22Rv1 (cell line): ENCODE measurements at regions not wholly inside any gene's neighbourhood (a gene's known extent, or its start where the extent isn't known, plus 50 kb on each side); places are given as distances from the start of the nearest gene placed in this dataset.

ENCODE experiments used
- H3K27ac ChIP-seq: fragments of 450-650 bp; 2 replicates; pipeline ENCODE4 v1.5.1; 2017
- ZFX ChIP-seq: fragments of 450-650 bp; IDR thresholded peaks from 2 replicates; pipeline ENCODE4 v1.6.1; 2017; ENCODE audit warnings: antibody characterized with exemption, borderline replicate concordance
- TF ChIP-seq, protein P1 (sequence below): fragments of 450-650 bp; IDR thresholded peaks from 2 replicates; pipeline ENCODE4 v1.5.1; 2017; ENCODE audit warnings: mild to moderate bottlenecking

DNA sequence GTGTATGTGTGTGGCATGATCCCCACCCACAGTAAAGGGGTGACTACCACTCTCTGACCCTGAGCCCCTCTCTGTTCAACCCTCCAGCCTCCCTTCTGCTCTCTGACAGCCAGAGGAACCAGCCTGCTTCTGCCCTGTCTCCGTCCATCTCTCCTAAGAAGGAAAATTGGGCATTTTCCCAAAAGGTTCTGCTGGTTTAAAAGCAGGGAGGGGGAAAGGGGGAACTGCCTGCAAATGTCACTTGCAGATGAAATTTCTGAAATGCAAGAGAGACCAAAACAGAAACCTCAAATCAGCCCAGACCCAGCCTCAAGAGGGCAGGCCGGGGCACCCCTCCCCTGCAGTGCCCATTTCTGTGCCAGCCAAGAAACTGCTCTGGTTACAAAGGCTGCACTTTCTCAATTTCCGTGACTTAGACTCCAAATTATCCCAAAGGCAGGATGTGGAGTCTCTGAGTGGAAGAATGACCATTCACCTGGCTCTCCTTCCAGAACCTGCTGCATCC is 197.9 kb downstream of the RBFOX3 start:
- no peak overlapping the region for H3K27ac ChIP-seq

DNA sequence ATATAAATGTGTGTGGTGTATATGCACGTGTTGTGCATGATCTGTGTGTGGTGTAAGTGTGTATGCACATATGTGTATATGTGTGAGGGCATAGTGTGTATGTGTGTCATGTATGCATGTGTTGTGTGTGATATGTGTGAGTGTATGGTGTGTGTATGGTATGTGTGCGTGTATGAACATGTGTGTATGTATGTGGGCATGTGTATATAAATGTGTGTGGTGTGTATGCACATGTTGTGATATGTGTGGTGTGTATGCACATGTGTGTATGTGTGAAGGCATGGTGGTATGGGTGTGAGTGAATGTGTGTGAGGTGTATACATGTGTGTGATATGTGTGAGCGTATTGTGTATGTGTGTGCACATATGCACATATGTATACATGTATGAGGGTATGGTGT is 198.7 kb downstream of the RBFOX3 start:
- no peak overlapping the region for H3K27ac ChIP-seq
- no peak for TF ChIP-seq ZFX
- TF ChIP-seq, protein P1, sequence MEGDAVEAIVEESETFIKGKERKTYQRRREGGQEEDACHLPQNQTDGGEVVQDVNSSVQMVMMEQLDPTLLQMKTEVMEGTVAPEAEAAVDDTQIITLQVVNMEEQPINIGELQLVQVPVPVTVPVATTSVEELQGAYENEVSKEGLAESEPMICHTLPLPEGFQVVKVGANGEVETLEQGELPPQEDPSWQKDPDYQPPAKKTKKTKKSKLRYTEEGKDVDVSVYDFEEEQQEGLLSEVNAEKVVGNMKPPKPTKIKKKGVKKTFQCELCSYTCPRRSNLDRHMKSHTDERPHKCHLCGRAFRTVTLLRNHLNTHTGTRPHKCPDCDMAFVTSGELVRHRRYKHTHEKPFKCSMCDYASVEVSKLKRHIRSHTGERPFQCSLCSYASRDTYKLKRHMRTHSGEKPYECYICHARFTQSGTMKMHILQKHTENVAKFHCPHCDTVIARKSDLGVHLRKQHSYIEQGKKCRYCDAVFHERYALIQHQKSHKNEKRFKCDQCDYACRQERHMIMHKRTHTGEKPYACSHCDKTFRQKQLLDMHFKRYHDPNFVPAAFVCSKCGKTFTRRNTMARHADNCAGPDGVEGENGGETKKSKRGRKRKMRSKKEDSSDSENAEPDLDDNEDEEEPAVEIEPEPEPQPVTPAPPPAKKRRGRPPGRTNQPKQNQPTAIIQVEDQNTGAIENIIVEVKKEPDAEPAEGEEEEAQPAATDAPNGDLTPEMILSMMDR = no peak

More for the DNA sequence above, 197.9 kb downstream of the RBFOX3 start:
- TF ChIP-seq, protein P1 = no peak
- no peak for TF ChIP-seq ZFX

DNA sequence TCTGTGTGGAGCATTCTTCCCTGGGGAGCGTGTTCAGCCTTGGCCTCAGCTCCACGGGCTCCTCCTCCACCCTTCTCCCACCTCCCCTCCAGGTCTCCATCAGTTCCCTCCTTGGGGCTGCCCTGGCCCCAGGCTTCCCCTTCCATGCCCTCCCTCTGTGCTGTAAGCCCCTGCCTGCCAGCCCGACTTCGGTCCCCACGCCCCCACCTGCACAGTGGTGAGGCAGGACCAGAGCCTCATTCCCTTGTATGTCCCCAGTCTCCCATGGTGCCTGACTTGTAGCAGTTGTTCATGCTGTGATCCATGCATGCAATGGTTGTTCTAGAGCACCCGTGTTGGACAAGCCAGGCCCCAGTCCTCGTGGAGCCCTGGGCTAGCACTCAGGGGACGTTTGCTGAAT is 199.4 kb downstream of the RBFOX3 start:
- TF ChIP-seq ZFX = no peak
- TF ChIP-seq, protein P1 = no peak

DNA sequence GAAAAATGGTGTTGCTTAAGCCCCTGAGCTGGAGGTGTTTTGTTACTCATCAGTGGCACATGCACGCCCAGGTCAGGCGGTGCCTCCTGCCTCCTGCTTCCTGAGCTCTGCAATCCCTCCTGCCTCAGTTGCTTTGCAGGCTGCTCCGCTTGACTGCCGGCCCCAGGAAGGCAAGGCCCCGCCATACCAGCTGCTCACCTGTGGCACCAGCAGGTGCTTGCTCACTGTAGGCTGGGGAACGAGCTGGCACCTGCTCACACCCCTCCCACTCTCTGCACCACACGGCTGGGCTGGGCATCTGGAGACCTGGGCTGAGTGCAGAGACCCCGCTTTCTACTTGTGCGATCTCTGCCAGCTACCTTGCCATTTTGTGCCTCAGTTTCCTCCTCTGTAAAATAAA is 200.2 kb downstream of the RBFOX3 start:
- H3K27ac ChIP-seq = no peak overlapping the region
- no peak for TF ChIP-seq ZFX
- TF ChIP-seq, protein P1 = no peak

More for the DNA sequence above, 199.4 kb downstream of the RBFOX3 start:
- no peak overlapping the region for H3K27ac ChIP-seq

DNA sequence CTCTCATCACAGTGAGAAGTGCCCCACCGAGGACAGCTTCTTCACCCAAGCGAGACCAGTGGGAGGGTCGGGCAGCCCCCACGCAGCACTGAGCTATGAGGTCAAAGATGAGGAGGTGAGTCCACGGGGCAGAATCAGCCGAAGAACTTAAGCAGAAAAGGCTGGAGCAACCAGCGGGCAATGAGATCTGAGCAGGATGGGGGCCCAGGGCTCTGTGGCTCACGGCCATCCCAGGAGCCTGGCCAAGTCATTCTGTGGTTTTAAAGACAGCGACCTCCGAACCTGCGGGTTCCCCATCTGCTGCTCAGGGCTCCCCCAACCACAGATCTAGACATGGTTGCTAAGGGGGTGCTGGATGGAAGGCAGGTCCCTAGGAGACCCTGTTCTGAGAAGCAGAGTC is 202.6 kb downstream of the RBFOX3 start:
- no peak for TF ChIP-seq ZFX
- TF ChIP-seq, protein P1 = no peak
- no peak overlapping the region for H3K27ac ChIP-seq

DNA sequence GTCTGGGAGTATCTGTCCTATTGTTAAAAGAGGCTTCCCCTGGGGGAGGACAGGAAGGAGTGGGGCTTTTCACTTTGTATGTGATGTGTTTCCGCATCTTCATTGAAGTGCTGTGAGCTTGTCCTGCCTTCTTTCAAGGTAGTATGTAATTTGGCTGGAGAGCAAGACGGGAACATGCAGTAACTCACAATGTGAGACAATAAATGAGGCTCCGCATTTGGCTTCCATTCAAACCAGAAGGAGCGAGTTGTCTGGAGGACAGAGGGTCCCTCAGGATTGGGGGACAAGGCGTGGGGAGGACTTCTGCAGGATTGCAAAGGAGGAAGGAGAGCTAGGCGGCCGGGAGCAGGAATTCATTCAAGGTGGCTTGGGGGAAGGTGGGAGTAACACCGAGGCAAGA is 203.5 kb downstream of the RBFOX3 start:
- H3K27ac ChIP-seq = no peak overlapping the region

DNA sequence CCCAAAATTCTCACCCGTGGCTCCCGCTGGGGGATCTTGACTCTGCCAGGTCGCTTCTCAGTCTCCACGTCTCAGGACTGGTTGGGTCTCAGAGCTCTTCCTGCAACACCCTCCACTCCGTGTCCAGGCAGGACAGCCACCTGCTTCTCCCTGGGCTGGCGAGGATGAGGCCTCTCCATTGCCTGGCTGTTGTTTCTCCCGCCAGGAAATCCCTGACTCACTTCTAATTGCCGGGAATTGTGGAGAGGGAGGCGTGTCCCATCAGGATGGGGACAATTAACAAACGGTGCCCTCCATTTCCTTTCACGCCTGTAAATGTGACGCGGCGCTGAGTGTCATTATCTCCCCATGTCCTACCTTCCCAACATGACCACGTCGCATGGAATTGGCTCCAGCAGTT is 204.5 kb downstream of the RBFOX3 start:
- TF ChIP-seq, protein P1 = no peak
- TF ChIP-seq ZFX = no peak
- H3K27ac ChIP-seq = no peak overlapping the region

More for the DNA sequence above, 203.5 kb downstream of the RBFOX3 start:
- TF ChIP-seq, protein P1 = no peak
- no peak for TF ChIP-seq ZFX
